OCI-LY1 (cell line): ENCODE measurements at regions not wholly inside any gene's neighbourhood (a gene's known extent, or its start where the extent isn't known, plus 50 kb on each side); places are given as distances from the start of the nearest gene placed in this dataset.

Source experiments
- H2AFZ ChIP-seq: fragments of 200-600 bp; sonication (generic), shearing (Covaris generic); 2 replicates; pipeline ENCODE4 v1.6.0; 2014; ENCODE audit warnings: antibody characterized with exemption, mild to moderate bottlenecking, low read length
- H3F3A ChIP-seq: fragments of 200-600 bp; sonication (generic), shearing (Covaris generic); 2 replicates; pipeline ENCODE4 v1.6.0; 2014; ENCODE audit warnings: mild to moderate bottlenecking, antibody characterized with exemption, low read length, moderate library complexity; ENCODE audit not compliant: insufficient read depth
- H3K27ac ChIP-seq: fragments of 200-600 bp; sonication (generic); 2 replicates; pipeline ENCODE4 v1.5.1; 2014; ENCODE audit warnings: low read length, mixed run types, mild to moderate bottlenecking, low read depth; ENCODE audit not compliant: poor library complexity, severe bottlenecking
- H3K27me3 ChIP-seq: fragments of 200-600 bp; sonication (generic); 2 replicates; pipeline ENCODE4 v1.6.0; 2014; ENCODE audit warnings: antibody characterized with exemption, mild to moderate bottlenecking, low read length, moderate library complexity; ENCODE audit not compliant: insufficient read depth
- H3K36me3 ChIP-seq: fragments of 200-600 bp; sonication (generic); 2 replicates; pipeline ENCODE4 v1.6.1; 2014; ENCODE audit warnings: mild to moderate bottlenecking, antibody characterized with exemption, low read length, moderate library complexity, mixed read lengths; ENCODE audit not compliant: insufficient read depth
- H3K4me1 ChIP-seq: fragments of 200-600 bp; sonication (generic); 2 replicates; pipeline ENCODE4 v1.5.1; 2014; ENCODE audit warnings: mild to moderate bottlenecking, low read length, moderate library complexity; ENCODE audit not compliant: insufficient read depth, severe bottlenecking
- H3K4me2 ChIP-seq: fragments of 200-600 bp; sonication (generic), shearing (Covaris generic); 2 replicates; pipeline ENCODE4 v1.6.1; 2014; ENCODE audit warnings: low read length
- H3K4me3 ChIP-seq: fragments of 200-600 bp; sonication (generic); 2 replicates; pipeline ENCODE4 v1.5.1; 2014; ENCODE audit warnings: low read length, low read depth, mild to moderate bottlenecking, mixed read lengths; ENCODE audit not compliant: poor library complexity, severe bottlenecking
- H3K79me2 ChIP-seq: fragments of 200-600 bp; shearing (Covaris generic); 2 replicates; pipeline ENCODE4 v1.6.1; 2016; ENCODE audit warnings: mixed run types, low read length, mixed read lengths; ENCODE audit not compliant: insufficient read depth
- H3K9ac ChIP-seq: fragments of 200-600 bp; sonication (generic), shearing (Covaris generic); 2 replicates; pipeline ENCODE4 v1.6.1; 2014; ENCODE audit warnings: mild to moderate bottlenecking, low read length, mixed read lengths
- H3K9me2 ChIP-seq: fragments of 200-600 bp; sonication (generic), shearing (Covaris generic); 2 replicates; pipeline ENCODE4 v1.6.1; 2014; ENCODE audit warnings: low read depth, mild to moderate bottlenecking, low read length, mixed read lengths
- H3K9me3 ChIP-seq: fragments of 200-600 bp; shearing (Covaris generic); 2 replicates; pipeline ENCODE4 v1.6.1; 2014; ENCODE audit warnings: low read length, mixed read lengths
- H4K20me1 ChIP-seq: fragments of 200-600 bp; sonication (generic), shearing (Covaris generic); 2 replicates; pipeline ENCODE4 v1.6.0; 2016; ENCODE audit warnings: mild to moderate bottlenecking, low read length; ENCODE audit not compliant: insufficient read depth
- CTCF ChIP-seq: fragments of 200-600 bp; sonication (generic), shearing (Covaris generic); IDR thresholded peaks from 2 replicates; pipeline ENCODE4 v1.5.1; 2017; ENCODE audit warnings: mild to moderate bottlenecking, antibody characterized with exemption, low read length, moderate library complexity, mixed read lengths
- EZH2 ChIP-seq: fragments of 200-600 bp; sonication (generic), shearing (Covaris generic); IDR thresholded peaks from 2 replicates; pipeline ENCODE4 v1.8.0; 2017; ENCODE audit warnings: borderline replicate concordance, mixed run types, mild to moderate bottlenecking, antibody characterized with exemption, low read length, moderate library complexity, mixed read lengths

GRCh38 chr17:6328279-6328678 is 106.6 kb downstream of the AIPL1 start:
- Histone ChIP-seq H3K9me2 (no peaks in the 10 kb centered on the region), H3K27me3 (no peaks in the 10 kb centered on the region)

GRCh38 chr17:6327007-6327406 is 107.9 kb downstream of the AIPL1 start:
- TF ChIP-seq EZH2 = no peak
- no peak; the same call in 1 of the 2 replicates for TF ChIP-seq CTCF
- Histone ChIP-seq H3K27ac (no peak overlapping the region), H3K36me3 (no peaks in the 10 kb centered on the region), H3F3A (no peaks in the 10 kb centered on the region), H3K4me3 (no peak overlapping the region), H3K79me2 (no peaks in the 10 kb centered on the region), H3K27me3 (no peaks in the 10 kb centered on the region), H2AFZ (no peak overlapping the region), H4K20me1 (no peaks in the 10 kb centered on the region), H3K4me1 (no peaks in the 10 kb centered on the region), H3K4me2 (no peak overlapping the region), H3K9me3 (no peaks in the 10 kb centered on the region), H3K9ac (no peak overlapping the region), H3K9me2 (no peaks in the 10 kb centered on the region)

More at GRCh38 chr17:6328279-6328678, 106.6 kb downstream of the AIPL1 start:
- Histone ChIP-seq H3K4me3 (no peak overlapping the region), H4K20me1 (no peaks in the 10 kb centered on the region), H3K36me3 (no peaks in the 10 kb centered on the region), H3K4me1 (no peaks in the 10 kb centered on the region), H3K4me2 (no peak overlapping the region), H2AFZ (no peak overlapping the region), H3F3A (no peaks in the 10 kb centered on the region), H3K9me3 (no peaks in the 10 kb centered on the region), H3K79me2 (no peaks in the 10 kb centered on the region), H3K9ac (no peak overlapping the region), H3K27ac (no peak overlapping the region)
- TF ChIP-seq CTCF (no peak), EZH2 (no peak)

GRCh38 chr17:6326483-6326882 is 108.4 kb downstream of the AIPL1 start:
- H3K36me3 ChIP-seq = no peaks in the 10 kb centered on the region
- no peaks in the 10 kb centered on the region for H3K9me2 ChIP-seq
- no peaks in the 10 kb centered on the region for H3F3A ChIP-seq
- no peak overlapping the region for H3K9ac ChIP-seq
- H3K9me3 ChIP-seq = no peaks in the 10 kb centered on the region
- H3K27ac ChIP-seq = no peak overlapping the region
- H3K27me3 ChIP-seq = no peaks in the 10 kb centered on the region
- no peak overlapping the region for H2AFZ ChIP-seq
- TF ChIP-seq EZH2 = no peak
- no peak for TF ChIP-seq CTCF
- H4K20me1 ChIP-seq = no peaks in the 10 kb centered on the region
- no peak overlapping the region for H3K4me2 ChIP-seq
- no peak overlapping the region for H3K4me3 ChIP-seq
- H3K4me1 ChIP-seq = no peaks in the 10 kb centered on the region
- no peaks in the 10 kb centered on the region for H3K79me2 ChIP-seq
